ENCODE measurements at regions not wholly inside any gene's neighbourhood (a gene's known extent, or its start where the extent isn't known, plus 50 kb on each side); places are given as distances from the start of the nearest gene placed in this dataset.
"Not testable (repeated sequence)": the region's sequence is repeated elsewhere in the genome, so short reads cannot be mapped to it uniquely, and the experiment has no call there.

DNA sequence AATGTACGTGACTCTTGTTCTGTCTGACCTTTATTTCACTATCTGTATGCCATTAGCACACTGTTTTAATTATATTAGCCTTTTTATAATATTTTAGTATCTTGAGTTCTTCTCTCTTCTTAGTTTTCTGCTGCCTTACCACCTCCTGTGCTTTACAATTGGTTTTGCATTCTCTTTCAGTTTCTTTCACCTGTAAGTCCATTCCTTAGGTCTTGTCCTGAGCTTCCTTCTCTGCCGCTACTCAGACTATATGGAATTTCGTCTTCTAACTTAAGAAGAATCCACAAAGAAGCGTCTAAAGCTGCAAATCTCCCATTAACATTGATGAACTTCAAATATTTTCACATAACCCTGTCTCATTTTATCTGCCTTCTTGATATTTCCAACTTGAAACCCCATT is 642.9 kb downstream of the MAT2B start:
- H3K4me3 Mint-ChIP-seq: no peak overlapping the region
- peaks cover 10% of the 10 kb centered on the region for H3K9me3 Mint-ChIP-seq
- no peaks in the 10 kb centered on the region for H3K36me3 Mint-ChIP-seq (ENCODE audit: low read depth)
- no peaks in the 10 kb centered on the region for H3K4me1 Mint-ChIP-seq (ENCODE audit: low read depth)
- no peaks in the 10 kb centered on the region for H3K27me3 Mint-ChIP-seq
- no peak overlapping the region for H3K27ac Mint-ChIP-seq

DNA sequence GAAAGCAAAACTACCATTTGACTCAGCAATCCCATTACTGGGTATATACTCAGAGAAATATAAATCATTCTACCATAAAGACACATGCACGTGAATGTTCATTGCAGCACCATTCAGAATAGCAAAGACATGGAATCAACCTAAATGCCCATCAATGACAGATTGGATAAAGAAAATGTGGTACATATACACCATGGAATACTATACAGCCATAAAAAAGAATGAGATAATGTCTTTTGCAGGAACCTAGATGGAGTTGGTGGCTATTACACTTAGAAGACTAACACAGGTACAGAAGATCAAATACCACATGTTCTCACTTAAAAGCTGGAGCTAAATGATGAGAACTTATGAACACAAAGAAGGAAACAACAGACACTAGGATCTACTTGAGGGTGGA is 647.1 kb downstream of the MAT2B start:
- H3K4me3 Mint-ChIP-seq; H3K27me3 Mint-ChIP-seq; H3K4me1 Mint-ChIP-seq (ENCODE audit: low read depth); H3K27ac Mint-ChIP-seq; H3K36me3 Mint-ChIP-seq (ENCODE audit: low read depth): not testable (repeated sequence)
- peaks cover 15% of the 10 kb centered on the region for H3K9me3 Mint-ChIP-seq

DNA sequence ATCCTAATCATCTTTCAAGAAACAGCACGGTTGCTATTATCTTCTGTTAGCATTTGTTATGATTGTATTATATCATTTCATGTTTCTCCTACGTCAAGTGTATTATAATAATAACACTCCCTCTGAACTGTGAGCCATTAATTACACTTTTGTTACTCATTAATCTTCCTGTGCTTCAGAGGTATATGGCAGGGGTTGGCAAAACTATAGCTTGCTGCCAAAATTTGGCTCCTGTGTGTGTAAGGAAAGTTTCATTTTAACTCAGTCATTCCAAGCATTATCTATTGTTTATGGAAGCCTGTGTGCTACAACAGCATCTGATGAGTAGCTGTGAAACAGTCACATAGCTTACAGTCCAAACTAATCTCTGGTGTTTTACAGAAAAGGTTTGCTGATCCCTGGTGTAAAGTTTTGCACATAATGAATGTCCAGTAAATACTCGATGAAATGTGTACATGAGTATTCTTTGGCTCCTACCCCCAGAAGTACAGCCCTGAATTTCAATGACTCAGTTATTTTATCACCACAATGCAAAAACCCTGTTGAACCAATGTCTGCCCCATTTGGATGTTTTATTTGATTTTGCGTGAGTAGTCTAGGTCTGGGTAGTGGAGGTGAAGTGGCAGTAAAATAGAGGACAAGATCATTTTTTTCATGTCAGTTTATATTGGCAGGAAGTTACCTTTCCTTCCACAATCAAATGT is 648.2 kb downstream of the MAT2B start:
- Mint-ChIP-seq H3K4me3 (no peak overlapping the region), H3K27me3 (no peaks in the 10 kb centered on the region), H3K36me3 (ENCODE audit: low read depth) (no peaks in the 10 kb centered on the region), H3K27ac (no peak overlapping the region), H3K9me3 (peaks cover 15% of the 10 kb centered on the region), H3K4me1 (ENCODE audit: low read depth) (no peaks in the 10 kb centered on the region)

DNA sequence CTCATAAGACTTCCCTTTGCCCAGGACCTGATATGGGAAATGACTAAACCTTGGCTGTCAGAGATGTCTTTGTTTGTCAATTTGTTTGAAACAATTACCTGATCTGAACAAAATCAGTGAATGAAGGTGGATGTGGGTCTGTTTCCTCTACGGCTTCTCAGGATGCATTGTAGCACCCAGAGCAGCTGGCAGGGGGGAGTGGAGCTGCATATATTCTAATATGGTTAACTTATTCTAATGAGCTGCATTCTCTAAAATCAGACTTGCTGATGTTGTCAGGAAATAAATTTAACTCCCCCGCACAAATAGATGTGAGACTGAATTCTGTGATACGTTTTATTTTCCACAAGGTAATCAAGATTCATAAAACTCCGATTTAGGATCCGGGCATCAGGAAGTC is 665.4 kb downstream of the MAT2B start:
- H3K27ac Mint-ChIP-seq: no peak overlapping the region

DNA sequence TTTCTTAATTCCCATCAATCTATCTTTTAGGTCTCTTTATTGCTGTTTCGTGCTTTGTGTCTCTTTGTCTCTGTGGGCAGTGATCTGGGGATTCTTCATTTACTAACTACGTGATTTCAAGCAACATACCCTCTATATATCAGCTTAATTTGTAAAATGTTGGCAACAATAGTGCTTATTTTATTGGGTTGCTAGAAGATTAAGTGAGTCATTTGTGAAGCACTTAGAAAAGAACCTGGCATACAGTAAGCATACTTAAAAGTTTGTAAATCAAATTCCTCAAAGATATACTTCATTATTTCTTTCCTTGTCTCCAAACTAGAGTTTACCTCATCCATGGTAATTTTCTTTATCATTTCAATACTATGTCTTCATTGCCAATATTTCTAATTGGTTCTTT is 669.7 kb downstream of the MAT2B start:
- Mint-ChIP-seq H3K27me3 (no peaks in the 10 kb centered on the region), H3K27ac (no peak overlapping the region), H3K9me3 (no peaks in the 10 kb centered on the region), H3K4me3 (no peak overlapping the region), H3K36me3 (ENCODE audit: low read depth) (no peaks in the 10 kb centered on the region), H3K4me1 (ENCODE audit: low read depth) (no peaks in the 10 kb centered on the region)

More for the DNA sequence above, 665.4 kb downstream of the MAT2B start:
- Mint-ChIP-seq H3K4me3 (no peak overlapping the region), H3K4me1 (ENCODE audit: low read depth) (no peaks in the 10 kb centered on the region), H3K36me3 (ENCODE audit: low read depth) (no peaks in the 10 kb centered on the region), H3K9me3 (no peaks in the 10 kb centered on the region), H3K27me3 (no peaks in the 10 kb centered on the region)

DNA sequence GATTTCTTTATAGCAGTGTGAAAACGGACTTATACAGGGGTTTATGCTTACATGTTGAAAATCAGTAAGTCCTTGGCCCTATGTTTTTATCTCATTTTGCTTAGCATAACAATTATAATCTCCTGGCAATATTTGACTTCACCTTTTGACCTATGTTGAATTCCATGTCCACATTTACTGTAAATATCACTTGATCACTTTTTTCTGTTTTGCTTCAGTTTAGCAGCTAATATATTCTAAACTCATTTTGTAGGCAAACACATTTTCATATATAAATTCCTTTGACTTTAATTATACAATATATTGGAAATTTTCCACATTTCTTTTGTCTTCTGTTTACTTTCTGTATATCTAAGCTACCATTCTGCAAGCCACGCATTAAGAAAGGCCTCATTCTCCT is 674.0 kb downstream of the MAT2B start:
- no peaks in the 10 kb centered on the region for H3K27me3 Mint-ChIP-seq
- H3K4me3 Mint-ChIP-seq: no peak overlapping the region
- no peaks in the 10 kb centered on the region for H3K4me1 Mint-ChIP-seq (ENCODE audit: low read depth)
- no peak overlapping the region for H3K27ac Mint-ChIP-seq
- no peaks in the 10 kb centered on the region for H3K36me3 Mint-ChIP-seq (ENCODE audit: low read depth)
- no peaks in the 10 kb centered on the region for H3K9me3 Mint-ChIP-seq

DNA sequence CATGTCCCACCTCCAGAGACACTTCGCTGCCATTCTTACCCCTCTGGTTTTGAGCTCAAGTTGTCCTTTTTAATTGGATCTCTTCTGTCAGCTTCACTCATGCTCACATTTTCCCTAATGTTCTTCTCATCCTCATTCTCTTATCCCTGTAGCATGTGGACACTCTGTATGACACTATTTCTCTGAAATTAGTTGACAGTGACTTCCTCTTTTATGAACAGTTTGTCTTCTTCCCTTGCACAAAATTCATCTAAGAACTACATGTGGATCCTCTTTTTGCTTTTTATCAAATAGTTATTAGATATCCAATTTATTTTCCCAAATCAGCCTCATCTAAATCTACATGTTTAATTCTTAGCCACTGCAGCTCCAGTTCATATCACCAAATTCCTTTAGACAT is 676.2 kb downstream of the MAT2B start:
- no peaks in the 10 kb centered on the region for H3K36me3 Mint-ChIP-seq (ENCODE audit: low read depth)
- no peak overlapping the region for H3K4me3 Mint-ChIP-seq
- H3K4me1 Mint-ChIP-seq (ENCODE audit: low read depth): no peaks in the 10 kb centered on the region
- H3K27me3 Mint-ChIP-seq: no peaks in the 10 kb centered on the region
- H3K9me3 Mint-ChIP-seq: no peaks in the 10 kb centered on the region
- no peak overlapping the region for H3K27ac Mint-ChIP-seq

DNA sequence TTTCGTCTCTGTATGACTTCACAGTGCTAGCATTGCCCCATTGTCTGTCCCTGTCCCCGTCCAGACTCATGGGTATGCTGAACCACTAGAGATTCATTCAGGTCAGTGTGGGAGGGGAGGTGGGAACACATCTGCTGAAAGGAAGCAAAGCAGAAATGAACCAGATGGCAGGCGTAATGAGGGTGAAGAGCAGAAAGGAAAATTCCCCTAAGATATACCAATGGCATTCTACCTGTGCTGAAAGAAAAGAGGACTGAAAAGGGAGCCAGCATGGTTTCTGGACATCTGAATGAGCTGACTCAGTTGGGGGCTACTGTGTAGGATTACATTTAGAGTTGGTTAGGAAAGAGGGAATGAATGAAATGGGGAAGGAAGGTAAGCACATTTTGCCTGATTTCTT is 678.7 kb downstream of the MAT2B start:
- Mint-ChIP-seq H3K27me3 (no peaks in the 10 kb centered on the region), H3K36me3 (ENCODE audit: low read depth) (no peaks in the 10 kb centered on the region), H3K27ac (no peak overlapping the region), H3K9me3 (no peaks in the 10 kb centered on the region), H3K4me1 (ENCODE audit: low read depth) (no peaks in the 10 kb centered on the region), H3K4me3 (no peak overlapping the region)

DNA sequence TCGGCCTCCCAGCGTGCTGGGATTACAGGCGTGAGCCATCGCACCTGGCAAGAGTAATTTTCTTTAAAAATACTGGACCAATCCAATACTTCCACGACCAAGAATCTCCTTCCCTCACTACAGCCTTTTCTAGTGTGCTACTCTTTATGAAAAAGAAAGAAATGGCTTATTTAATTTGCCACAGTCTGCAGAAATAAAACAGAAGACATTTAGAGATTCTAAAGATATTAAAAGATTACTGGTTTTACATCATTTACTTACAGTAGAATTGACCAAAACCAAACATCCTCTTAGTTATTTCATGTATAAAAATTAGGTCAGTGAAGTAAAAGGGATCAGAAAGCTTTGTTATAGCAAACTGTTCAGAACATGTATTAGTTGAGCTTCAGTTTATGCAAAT is 679.6 kb downstream of the MAT2B start:
- H3K27ac Mint-ChIP-seq: no peak overlapping the region
- no peak overlapping the region for H3K4me3 Mint-ChIP-seq
- H3K27me3 Mint-ChIP-seq: no peaks in the 10 kb centered on the region
- no peaks in the 10 kb centered on the region for H3K9me3 Mint-ChIP-seq
- no peaks in the 10 kb centered on the region for H3K36me3 Mint-ChIP-seq (ENCODE audit: low read depth)
- H3K4me1 Mint-ChIP-seq (ENCODE audit: low read depth): no peaks in the 10 kb centered on the region

DNA sequence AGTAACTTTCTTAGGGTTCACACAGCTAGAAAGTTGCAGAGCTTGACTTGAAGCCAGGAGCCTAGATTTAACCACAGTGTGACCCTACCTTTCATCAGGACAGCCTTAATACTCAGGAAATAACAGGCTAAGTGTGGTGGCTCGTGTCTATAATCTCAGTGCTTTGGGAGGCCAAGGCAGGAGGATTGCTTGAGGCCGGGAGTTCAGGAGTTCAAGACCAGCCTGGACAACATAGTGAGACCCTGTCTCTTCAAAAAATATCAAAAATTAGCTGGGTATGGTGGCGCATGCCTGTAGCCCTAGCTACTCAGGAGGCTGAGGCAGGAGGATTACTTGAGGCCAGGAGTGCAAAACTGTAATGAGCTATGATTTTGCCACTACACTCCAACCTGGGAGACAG is 681.1 kb downstream of the MAT2B start:
- Mint-ChIP-seq H3K4me3 (no peak overlapping the region), H3K4me1 (ENCODE audit: low read depth) (no peaks in the 10 kb centered on the region), H3K27me3 (no peaks in the 10 kb centered on the region), H3K9me3 (no peaks in the 10 kb centered on the region), H3K27ac (no peak overlapping the region), H3K36me3 (ENCODE audit: low read depth) (no peaks in the 10 kb centered on the region)

DNA sequence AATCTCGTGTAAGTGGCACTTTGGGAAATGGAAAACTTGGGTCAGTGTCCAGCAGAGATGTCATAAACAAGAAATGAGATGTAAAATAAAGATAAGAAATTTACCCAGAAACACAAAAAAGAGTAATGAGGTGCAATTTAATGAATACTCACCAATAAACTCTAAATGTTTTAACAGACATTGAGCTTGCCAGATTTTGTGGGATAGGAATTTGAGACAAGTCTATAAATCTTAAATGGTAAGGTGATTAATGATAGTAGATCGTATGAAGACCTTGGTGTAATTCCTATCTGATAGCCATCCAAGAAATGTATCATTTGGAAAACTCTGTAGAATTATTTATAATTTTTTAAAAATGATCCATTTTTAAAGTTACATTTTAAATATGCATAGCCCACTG is 682.4 kb downstream of the MAT2B start:
- H3K27me3 Mint-ChIP-seq: no peaks in the 10 kb centered on the region
- no peaks in the 10 kb centered on the region for H3K36me3 Mint-ChIP-seq (ENCODE audit: low read depth)
- no peaks in the 10 kb centered on the region for H3K9me3 Mint-ChIP-seq
- no peak overlapping the region for H3K4me3 Mint-ChIP-seq
- H3K4me1 Mint-ChIP-seq (ENCODE audit: low read depth): no peaks in the 10 kb centered on the region
- no peak overlapping the region for H3K27ac Mint-ChIP-seq

DNA sequence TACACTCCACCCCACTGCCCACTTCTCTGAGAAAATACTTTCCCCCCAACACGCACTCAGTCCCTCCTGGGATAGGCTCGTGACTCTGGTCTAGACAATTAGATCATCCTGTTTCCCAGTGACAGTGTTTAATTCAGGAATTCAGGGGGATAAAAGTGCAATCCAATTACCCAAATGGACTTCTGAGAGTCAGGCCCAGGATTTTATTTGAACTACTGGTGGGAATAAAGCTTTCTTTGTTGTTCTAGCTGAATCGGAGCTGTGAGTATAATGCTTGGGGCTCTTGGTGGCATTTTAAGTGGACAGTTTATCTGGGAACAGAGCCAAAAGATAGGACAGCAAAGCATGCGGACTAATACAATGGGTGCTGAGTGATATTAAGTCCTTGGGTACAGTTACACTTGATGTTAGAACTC is 683.3 kb downstream of the MAT2B start:
- no peak overlapping the region for H3K27ac Mint-ChIP-seq
- H3K4me3 Mint-ChIP-seq: no peak overlapping the region
- no peaks in the 10 kb centered on the region for H3K9me3 Mint-ChIP-seq
- H3K4me1 Mint-ChIP-seq (ENCODE audit: low read depth): no peaks in the 10 kb centered on the region
- no peaks in the 10 kb centered on the region for H3K27me3 Mint-ChIP-seq
- no peaks in the 10 kb centered on the region for H3K36me3 Mint-ChIP-seq (ENCODE audit: low read depth)

DNA sequence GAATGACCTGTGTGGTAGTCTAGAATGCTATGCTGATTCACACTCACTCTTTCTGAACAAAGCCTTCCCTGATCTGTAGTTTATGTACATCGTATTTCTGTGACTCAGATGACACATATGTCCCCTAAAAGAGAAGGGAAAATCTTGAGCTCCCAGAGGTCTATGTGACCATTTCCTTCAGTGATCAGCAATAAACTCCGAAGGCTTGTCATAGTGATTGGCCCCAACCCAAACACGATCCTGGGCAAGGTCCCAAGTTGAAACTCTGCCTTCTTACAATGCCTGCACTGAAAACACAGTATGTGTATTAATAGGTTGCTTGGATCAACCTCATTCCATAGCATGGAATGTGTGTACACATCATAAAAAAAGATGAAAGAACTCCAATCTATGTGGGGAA is 685.8 kb downstream of the MAT2B start:
- H3K27ac Mint-ChIP-seq: no peak overlapping the region
- peaks cover 4% of the 10 kb centered on the region for H3K9me3 Mint-ChIP-seq
- no peaks in the 10 kb centered on the region for H3K27me3 Mint-ChIP-seq
- H3K4me3 Mint-ChIP-seq: no peak overlapping the region
- H3K4me1 Mint-ChIP-seq (ENCODE audit: low read depth): no peaks in the 10 kb centered on the region
- no peaks in the 10 kb centered on the region for H3K36me3 Mint-ChIP-seq (ENCODE audit: low read depth)

DNA sequence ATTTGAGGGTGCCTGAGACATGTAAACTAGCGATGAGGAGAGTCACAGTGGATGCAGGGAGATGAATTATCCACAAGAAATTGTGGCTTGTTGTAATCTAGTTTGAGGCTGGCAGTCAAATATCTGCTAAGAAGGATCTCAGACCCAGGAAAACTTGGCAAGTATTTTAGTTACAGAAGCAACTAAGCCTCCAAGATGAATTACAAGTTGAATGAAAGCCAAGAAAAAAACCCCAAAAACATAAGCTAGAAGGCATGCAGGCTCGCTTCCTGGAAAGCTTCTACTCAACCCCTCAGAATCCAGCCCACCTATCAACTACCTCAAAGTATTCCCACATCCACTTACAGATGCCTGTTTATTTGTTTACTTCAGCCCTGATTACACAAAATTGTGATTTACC is 696.9 kb downstream of the MAT2B start:
- Mint-ChIP-seq H3K36me3 (ENCODE audit: low read depth) (no peaks in the 10 kb centered on the region), H3K4me1 (ENCODE audit: low read depth) (no peaks in the 10 kb centered on the region), H3K27ac (no peak overlapping the region), H3K27me3 (no peaks in the 10 kb centered on the region), H3K9me3 (peaks cover 5% of the 10 kb centered on the region), H3K4me3 (no peak overlapping the region)

DNA sequence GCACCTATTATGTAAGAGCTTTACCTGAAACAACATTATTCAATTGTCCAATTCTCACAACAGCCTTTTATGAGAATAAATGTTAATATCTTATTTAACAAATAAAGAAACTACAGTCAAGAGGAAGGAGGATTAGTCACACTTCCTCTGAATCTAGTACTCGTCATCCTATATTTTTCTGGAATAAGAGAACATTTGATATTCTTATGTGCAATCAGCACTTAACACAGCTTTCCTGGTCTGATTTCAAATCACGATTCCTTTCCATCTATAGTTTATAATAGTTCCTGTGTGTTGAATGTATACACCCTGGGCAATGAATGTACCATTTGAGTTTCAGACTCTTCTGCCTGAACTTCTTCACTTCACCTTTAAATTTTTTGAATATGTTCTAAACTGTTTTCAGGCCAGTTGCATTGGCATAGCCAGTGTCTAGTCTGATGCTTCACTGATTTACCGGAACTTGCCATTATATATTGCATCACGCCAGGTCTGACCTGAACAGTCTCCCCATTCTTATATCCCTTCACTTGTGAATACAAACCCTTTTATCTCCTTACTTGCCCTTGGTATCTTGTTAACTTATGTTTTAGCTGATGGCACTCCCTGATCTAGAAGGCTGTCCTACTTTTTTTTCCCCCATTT is 698.3 kb downstream of the MAT2B start:
- H3K27me3 Mint-ChIP-seq: no peaks in the 10 kb centered on the region
- no peaks in the 10 kb centered on the region for H3K36me3 Mint-ChIP-seq (ENCODE audit: low read depth)
- H3K9me3 Mint-ChIP-seq: peaks cover 5% of the 10 kb centered on the region
- H3K4me1 Mint-ChIP-seq (ENCODE audit: low read depth): no peaks in the 10 kb centered on the region
- H3K27ac Mint-ChIP-seq: no peak overlapping the region
- no peak overlapping the region for H3K4me3 Mint-ChIP-seq

DNA sequence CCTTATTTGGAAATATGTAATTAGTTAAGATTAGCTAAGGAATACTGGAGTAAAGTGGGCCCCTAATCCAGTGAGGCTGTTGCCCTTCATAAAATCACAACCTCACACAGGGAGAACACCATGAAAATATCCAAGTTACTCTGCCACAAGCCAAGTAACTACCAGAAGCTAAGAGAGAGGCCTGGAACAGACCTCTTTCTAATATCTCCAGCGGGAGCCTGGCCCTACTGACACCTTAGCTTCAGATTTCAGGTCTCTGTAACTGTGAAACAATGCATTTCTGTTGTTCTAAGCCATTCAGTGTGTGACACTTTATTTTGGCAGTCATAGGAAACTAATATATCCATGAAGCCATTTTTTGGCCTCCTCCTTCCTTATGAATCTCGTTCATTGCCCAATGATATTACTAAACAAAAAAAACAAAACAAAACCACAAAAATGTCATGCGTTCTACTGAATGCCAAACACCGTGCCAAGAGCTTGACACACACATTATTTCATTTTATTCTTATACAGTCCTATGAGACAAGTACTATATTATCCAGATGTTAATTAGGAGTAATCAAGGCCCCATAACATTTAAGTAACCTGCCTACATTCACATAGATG is 699.0 kb downstream of the MAT2B start:
- Mint-ChIP-seq H3K4me3 (no peak overlapping the region), H3K9me3 (peaks cover 5% of the 10 kb centered on the region), H3K36me3 (ENCODE audit: low read depth) (no peaks in the 10 kb centered on the region), H3K27me3 (no peaks in the 10 kb centered on the region), H3K27ac (no peak overlapping the region), H3K4me1 (ENCODE audit: low read depth) (no peaks in the 10 kb centered on the region)
